ENCODE measurements at regions not wholly inside any gene's neighbourhood (a gene's known extent, or its start where the extent isn't known, plus 50 kb on each side); places are given as distances from the start of the nearest gene placed in this dataset.

DNA sequence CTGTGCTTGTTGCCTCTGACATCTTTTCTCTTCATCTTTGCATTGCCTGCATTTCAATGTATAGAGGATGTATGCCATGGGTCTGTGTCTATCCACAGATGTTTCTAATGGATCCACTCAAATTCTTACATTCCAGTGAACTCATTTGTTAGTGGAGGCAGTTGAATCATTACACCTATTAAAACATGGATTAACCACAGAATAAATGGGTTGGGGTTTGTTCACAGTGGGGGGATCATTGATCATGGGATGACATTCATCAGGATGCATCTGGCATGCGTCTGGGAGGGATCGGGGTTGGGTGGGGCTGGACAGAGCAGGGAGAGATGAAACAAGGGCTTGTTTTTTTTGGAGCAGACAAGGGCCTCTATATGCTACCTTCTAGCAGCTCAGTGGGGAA is 182.5 kb downstream of the RHOU start:
- H3K9me3 Mint-ChIP-seq, result peaks cover 1 to 18% (median 8%) of the 10 kb centered on the region in 7 donors
- no peak overlapping the region for H3K4me3 Mint-ChIP-seq
- no peak overlapping the region for H3K27ac ChIP-seq (ENCODE audit: low read depth in 1 of 2, low read length in 2 of 2)
- H3K27ac Mint-ChIP-seq, result no peak overlapping the region
- no peaks in the 10 kb centered on the region for H4K20me1 ChIP-seq (ENCODE audit: insufficient read depth, low read length)
- DNase-seq, result no peak
- H3K9ac ChIP-seq (ENCODE audit: insufficient read depth, low read length, poor library complexity, severe bottlenecking), result no peak overlapping the region
- H3K79me2 ChIP-seq (ENCODE audit: insufficient read depth, low read length), result no peaks in the 10 kb centered on the region
- 100% methylated on average over 2 of the region's 2 CpGs for whole genome bisulfite sequencing (ENCODE audit: insufficient coverage)
- peaks cover 32 to 47% of the 10 kb centered on the region in 2 donors for H3K4me1 ChIP-seq (ENCODE audit: control insufficient read depth in 1 of 2, insufficient read depth in 2 of 2, low read length in 2 of 2)
- intact Hi-C loops (cut with micrococcal nuclease), result no loop called here
- H3K27me3 ChIP-seq (ENCODE audit: control insufficient read depth in 2 of 2, insufficient read depth in 2 of 2, low read length in 2 of 2), result no peaks in the 10 kb centered on the region
- H3K4me2 ChIP-seq (replicated peaks; ENCODE audit: extremely low read depth, low read length, poor library complexity, severe bottlenecking), result no peak overlapping the region
- peaks cover 39% of the 10 kb centered on the region for H3K4me1 Mint-ChIP-seq
- no peak overlapping the region for H2AFZ ChIP-seq (ENCODE audit: insufficient read depth, low read depth, low read length, poor library complexity, severe bottlenecking)
- H3K9me3 ChIP-seq (replicated peaks in 1 of 2; ENCODE audit: control insufficient read depth in 1 of 2, insufficient read depth in 1 of 2, low read length in 2 of 2), result peaks cover 0 to 5% of the 10 kb centered on the region in 2 donors
- H3K4me3 ChIP-seq (replicated peaks in 1 of 3; ENCODE audit: low read depth in 2 of 3, low read length in 3 of 3), result no peak overlapping the region
- H3K36me3 ChIP-seq (replicated peaks in 1 of 2; ENCODE audit: control insufficient read depth in 1 of 2, insufficient read depth in 2 of 2, low read length in 2 of 2), result no peaks in the 10 kb centered on the region
- H3K27me3 Mint-ChIP-seq (ENCODE audit: low read depth in 3 of 3), result peaks cover 0 to 5% (median 0%) of the 10 kb centered on the region in 3 donors
- peaks cover 10 to 18% of the 10 kb centered on the region in 2 donors for H3K36me3 Mint-ChIP-seq
- TF ChIP-seq, protein P1, sequence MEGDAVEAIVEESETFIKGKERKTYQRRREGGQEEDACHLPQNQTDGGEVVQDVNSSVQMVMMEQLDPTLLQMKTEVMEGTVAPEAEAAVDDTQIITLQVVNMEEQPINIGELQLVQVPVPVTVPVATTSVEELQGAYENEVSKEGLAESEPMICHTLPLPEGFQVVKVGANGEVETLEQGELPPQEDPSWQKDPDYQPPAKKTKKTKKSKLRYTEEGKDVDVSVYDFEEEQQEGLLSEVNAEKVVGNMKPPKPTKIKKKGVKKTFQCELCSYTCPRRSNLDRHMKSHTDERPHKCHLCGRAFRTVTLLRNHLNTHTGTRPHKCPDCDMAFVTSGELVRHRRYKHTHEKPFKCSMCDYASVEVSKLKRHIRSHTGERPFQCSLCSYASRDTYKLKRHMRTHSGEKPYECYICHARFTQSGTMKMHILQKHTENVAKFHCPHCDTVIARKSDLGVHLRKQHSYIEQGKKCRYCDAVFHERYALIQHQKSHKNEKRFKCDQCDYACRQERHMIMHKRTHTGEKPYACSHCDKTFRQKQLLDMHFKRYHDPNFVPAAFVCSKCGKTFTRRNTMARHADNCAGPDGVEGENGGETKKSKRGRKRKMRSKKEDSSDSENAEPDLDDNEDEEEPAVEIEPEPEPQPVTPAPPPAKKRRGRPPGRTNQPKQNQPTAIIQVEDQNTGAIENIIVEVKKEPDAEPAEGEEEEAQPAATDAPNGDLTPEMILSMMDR (IDR thresholded peaks at IDR 0.05), result no peak

DNA sequence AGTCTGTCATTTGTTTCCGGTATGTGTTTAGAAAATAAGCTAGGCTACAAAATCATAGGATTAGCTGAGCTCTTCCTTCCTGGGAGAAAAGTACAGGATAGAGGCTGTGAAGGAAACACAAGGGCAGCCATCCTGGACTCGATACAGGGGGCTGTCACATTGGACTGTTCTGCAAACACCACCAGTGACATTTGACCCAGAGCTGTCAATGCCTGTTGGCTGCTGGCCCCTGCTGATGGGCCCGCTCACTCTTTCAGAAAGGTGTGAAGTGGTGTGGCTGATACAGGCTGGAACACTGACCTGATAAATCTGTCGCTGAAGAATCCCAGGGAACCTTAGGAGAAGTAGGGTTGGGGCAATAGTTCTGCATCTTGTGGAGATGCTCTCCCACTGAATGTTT is 183.1 kb downstream of the RHOU start:
- Mint-ChIP-seq H3K9me3 (peaks cover 4 to 21% (median 9%) of the 10 kb centered on the region in 7 donors), H3K4me3 (no peak overlapping the region), H3K27me3 (ENCODE audit: low read depth in 3 of 3) (peaks cover 0 to 5% (median 0%) of the 10 kb centered on the region in 3 donors), H3K27ac (no peak overlapping the region), H3K36me3 (peaks cover 12 to 21% of the 10 kb centered on the region in 2 donors), H3K4me1 (peaks cover 40% of the 10 kb centered on the region)
- H4K20me1 ChIP-seq (ENCODE audit: insufficient read depth, low read length), result no peaks in the 10 kb centered on the region
- DNase-seq, result no peak
- H3K4me3 ChIP-seq (replicated peaks in 1 of 3; ENCODE audit: low read depth in 2 of 3, low read length in 3 of 3), result no peak overlapping the region
- no peak overlapping the region for H3K4me2 ChIP-seq (replicated peaks; ENCODE audit: extremely low read depth, low read length, poor library complexity, severe bottlenecking)
- no peak overlapping the region for H3K27ac ChIP-seq (ENCODE audit: low read depth in 1 of 2, low read length in 2 of 2)
- no peaks in the 10 kb centered on the region for H3K36me3 ChIP-seq (replicated peaks in 1 of 2; ENCODE audit: control insufficient read depth in 1 of 2, insufficient read depth in 2 of 2, low read length in 2 of 2)
- H2AFZ ChIP-seq (ENCODE audit: insufficient read depth, low read depth, low read length, poor library complexity, severe bottlenecking), result no peak overlapping the region
- peaks cover 0 to 5% of the 10 kb centered on the region in 2 donors for H3K9me3 ChIP-seq (replicated peaks in 1 of 2; ENCODE audit: control insufficient read depth in 1 of 2, insufficient read depth in 1 of 2, low read length in 2 of 2)
- peaks cover 32 to 50% of the 10 kb centered on the region in 2 donors for H3K4me1 ChIP-seq (ENCODE audit: control insufficient read depth in 1 of 2, insufficient read depth in 2 of 2, low read length in 2 of 2)
- intact Hi-C loops (cut with micrococcal nuclease), result no loop called here
- H3K9ac ChIP-seq (ENCODE audit: insufficient read depth, low read length, poor library complexity, severe bottlenecking), result no peak overlapping the region
- H3K27me3 ChIP-seq (ENCODE audit: control insufficient read depth in 2 of 2, insufficient read depth in 2 of 2, low read length in 2 of 2), result no peaks in the 10 kb centered on the region
- TF ChIP-seq, protein P1 (IDR thresholded peaks at IDR 0.05), result no peak
- no peaks in the 10 kb centered on the region for H3K79me2 ChIP-seq (ENCODE audit: insufficient read depth, low read length)
- 93% methylated on average over 4 of the region's 4 CpGs for WGBS (ENCODE audit: insufficient coverage)

Data from CD14-positive monocyte (primary cell).